GM21786 (cell line): ENCODE measurements at regions not wholly inside any gene's neighbourhood (a gene's known extent, or its start where the extent isn't known, plus 50 kb on each side); places are given as distances from the start of the nearest gene placed in this dataset.
"Not testable (repeated sequence)": the region's sequence is repeated elsewhere in the genome, so short reads cannot be mapped to it uniquely, and the experiment has no call there.

Experiments
- ATAC-seq: cut with Tn5 transposase; IDR thresholded peaks from one replicate; pipeline ENCODE4 v1.9.1; 2021; ENCODE audit not compliant: unreplicated experiment

GRCh38 chr1:177432897-177433296 lies 262.1 kb downstream of the BRINP2 start:
- ATAC-seq: no peak

- no peak for ATAC-seq
Measured at GRCh38 chr1:177431123-177431522, 260.4 kb downstream of the BRINP2 start.

DNA sequence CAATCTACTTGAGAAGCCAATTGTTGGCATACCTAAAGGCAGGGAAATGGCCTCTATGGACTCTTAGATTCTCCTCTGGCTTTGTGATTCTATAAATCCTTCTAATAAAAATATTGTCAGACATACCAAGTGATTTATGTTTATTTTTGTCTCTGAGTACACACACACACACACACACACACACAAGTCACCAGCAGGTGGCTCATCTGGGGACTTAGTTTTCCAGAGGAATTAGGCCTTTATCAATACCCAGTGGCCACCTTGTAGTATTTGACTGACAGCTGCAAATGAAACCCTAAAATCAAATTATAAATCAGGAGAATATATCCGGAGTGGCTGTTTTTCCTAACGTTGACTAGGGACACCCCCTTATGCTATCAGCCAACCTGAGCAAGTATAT lies 258.5 kb downstream of the BRINP2 start:
- ATAC-seq: no peak

DNA sequence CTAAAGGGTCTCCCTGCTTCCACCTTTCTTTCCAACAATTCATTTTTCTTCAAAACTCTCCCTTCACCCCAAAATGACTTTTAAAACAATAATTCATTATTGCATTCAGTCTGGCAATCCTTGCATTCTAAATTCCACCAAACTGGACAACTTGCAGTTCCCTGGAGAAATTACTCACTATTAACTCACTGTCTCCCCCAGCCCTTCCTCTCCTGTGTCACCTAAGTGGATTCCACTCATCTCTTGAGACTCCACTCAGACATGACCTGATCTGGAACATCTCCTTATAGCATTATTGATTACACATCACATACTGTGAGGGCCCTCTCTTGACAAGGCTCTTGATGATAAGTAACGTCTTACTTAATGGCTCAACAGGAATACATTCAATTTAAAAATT lies 257.1 kb downstream of the BRINP2 start:
- ATAC-seq: no peak

GRCh38 chr1:177426497-177426896 lies 255.7 kb downstream of the BRINP2 start:
- ATAC-seq: no peak

GRCh38 chr1:177425199-177425598 lies 254.4 kb downstream of the BRINP2 start:
- no peak for ATAC-seq

- no peak for ATAC-seq
Measured at GRCh38 chr1:177424744-177425143, 254.0 kb downstream of the BRINP2 start.

DNA sequence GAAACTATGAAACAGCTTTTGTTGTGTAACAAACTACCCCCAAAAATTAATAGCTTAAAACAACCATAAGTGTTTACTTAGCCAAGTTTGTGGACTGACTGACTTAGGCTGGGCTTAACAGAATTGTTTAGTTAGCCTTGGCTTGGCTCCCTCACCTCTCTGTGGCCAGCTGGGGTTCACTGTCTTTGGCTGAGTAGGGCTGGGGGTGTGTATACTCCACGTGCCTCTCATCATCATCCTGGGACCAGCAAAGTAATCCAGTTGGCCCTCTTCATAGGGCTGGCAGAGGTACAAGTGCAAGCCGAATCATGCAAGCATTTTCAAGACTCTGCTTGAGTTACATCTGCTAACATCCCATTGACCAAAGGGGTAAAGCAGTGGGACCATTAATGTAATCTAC lies 252.3 kb downstream of the BRINP2 start:
- no peak for ATAC-seq

DNA sequence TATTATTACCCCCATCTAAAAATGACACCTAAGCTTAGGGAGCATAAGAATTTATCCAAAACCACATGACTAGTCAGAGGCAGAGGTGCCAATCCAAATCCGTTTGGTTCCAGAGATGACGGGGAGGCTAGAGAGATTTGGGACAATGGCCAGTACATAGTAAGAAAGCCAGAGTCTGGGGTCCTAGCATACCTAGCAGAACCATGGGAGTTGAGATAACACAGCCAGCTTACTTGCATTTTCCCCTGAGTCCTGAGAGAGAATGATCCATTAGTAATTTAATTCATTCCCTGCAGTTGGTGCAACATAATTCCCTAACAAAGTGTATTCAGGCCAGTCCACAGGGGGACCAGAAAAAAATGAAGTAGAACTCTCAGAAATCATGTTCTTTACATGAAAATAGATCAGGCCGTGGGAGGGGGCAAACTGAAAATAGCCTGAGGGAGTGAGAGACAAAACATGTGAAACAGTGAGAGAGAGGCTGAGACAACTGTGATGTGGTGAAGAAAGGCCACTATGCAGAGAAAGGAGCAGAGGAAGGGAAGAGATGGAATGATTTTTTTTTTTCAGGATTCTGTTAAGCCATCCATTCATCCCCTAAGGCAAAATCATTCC lies 243.3 kb downstream of the BRINP2 start:
- no peak for ATAC-seq

GRCh38 chr1:177411381-177411780 lies 240.6 kb downstream of the BRINP2 start:
- ATAC-seq: no peak

DNA sequence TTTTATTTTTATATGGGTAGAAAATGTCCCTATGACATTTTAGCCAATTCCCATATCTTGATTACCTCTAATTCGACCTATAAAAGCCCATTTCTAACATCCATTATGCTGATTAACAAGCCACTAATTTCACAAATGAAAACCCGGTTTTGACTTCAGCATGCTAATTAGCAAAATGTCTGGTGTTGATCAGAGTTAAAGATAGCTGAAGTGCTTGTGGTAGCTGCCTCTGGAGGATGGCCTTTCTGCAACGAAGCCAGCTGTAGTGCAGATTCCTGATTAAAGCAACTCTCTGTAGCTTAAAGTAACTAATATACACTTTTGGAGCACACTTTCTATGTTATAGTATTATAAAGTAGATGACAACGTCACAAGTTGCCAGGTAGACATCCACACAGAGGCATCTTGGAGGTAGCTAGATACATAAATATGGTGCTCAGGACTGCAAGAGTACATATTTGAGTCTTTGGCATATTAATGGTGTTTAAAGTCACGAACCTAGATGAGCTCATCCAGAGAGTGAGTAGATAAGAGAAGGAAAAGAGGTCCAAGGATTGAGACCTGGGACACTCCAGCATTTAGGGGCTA lies 239.5 kb downstream of the BRINP2 start:
- ATAC-seq: no peak

DNA sequence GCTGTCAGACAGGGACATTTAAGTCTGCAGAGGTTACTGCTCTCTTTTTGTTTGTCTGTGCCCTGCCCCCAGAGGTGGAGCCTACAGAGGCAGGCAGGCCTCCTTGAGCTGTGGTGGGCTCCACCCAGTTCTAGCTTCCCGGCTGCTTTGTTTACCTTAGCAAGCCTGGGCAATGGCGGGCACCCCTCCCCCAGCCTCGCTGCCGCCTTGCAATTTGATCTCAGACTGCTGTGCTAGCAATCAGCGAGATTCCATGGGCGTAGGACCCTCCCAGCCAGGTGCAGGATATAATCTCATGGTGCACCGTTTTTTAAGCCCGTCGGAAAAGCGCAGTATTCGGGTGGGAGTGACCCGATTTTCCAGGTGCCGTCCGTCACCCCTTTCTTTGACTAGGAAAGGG lies 235.6 kb downstream of the BRINP2 start:
- not testable (repeated sequence) for ATAC-seq

- ATAC-seq: no peak
Measured at GRCh38 chr1:177392336-177392735, 221.6 kb downstream of the BRINP2 start.

- no peak for ATAC-seq
Measured at GRCh38 chr1:177385760-177386698, 215.3 kb downstream of the BRINP2 start.

DNA sequence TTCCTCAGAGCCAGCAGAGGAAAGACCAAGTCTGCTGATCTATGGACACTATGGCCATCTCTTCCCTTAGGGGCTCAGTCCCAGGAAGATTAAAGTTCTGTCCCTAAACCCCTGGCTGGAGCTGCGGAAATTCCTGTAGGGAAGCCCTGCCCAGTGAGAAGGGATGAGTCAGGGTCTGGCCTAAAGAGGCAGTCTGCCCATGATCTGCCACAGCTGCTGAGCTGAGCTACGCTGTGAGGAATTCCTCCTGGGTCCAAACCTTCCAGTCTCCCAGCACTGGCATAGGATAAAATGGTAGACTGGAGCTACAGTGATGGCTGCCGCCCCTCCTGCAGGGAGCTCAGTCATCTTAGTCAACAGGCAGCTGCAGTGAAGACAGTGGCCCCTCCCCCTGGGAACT lies 213.7 kb downstream of the BRINP2 start:
- no peak for ATAC-seq

DNA sequence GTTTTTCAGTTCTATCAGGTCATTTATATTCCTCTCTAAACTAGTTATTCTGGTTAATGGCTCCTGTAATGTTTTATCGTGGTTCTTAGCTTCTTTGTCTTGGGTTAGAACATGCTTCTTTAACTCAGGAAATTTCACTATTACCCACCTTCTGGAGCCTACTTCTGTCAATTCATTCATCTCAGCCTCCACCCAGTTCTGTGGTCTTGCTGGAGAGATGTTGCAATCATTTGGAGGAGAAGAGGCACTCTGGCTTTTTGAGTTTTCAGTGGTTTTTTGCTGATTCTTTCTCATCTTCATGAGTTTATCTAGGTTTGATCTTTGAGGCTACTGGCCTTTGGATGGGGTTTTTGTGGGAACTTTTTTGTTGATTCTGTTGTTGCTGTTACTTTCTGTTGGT lies 213.0 kb downstream of the BRINP2 start:
- no peak for ATAC-seq

GRCh38 chr1:177377866-177378265 lies 207.1 kb downstream of the BRINP2 start:
- no peak for ATAC-seq

- ATAC-seq: no peak
Measured at GRCh38 chr1:177368255-177368654, 197.5 kb downstream of the BRINP2 start.

DNA sequence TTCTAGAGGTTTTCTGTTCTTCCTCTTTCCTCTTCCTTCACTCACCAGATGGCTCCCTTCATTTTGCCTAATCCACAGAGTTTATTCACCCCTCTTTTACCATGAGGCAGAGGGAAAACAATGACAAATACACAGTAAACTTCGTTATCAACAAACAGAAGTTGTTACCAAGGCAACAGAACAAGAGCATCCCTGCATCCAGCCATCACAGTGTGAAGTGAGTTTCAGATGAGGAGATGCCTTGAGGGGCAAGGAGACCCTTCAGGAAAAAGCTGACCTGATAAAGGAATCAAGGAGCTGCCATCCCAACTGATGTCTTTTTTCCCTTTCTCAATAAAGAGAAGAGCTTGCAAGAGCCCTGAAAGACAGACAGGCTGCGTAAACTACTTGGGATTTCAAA lies 195.3 kb downstream of the BRINP2 start:
- ATAC-seq: no peak

GRCh38 chr1:177360791-177361190 lies 190.0 kb downstream of the BRINP2 start:
- ATAC-seq: no peak

GRCh38 chr1:177356674-177357435 lies 186.1 kb downstream of the BRINP2 start:
- ATAC-seq: no peak
